Peyer's patch (tissue), 4 donors: ENCODE measurements at regions not wholly inside any gene's neighbourhood (a gene's known extent, or its start where the extent isn't known, plus 50 kb on each side); places are given as distances from the start of the nearest gene placed in this dataset.
"Not testable (repeated sequence)": the region's sequence is repeated elsewhere in the genome, so short reads cannot be mapped to it uniquely, and the experiment has no call there.

ENCODE experiments used
- POLR2A ChIP-seq, 2 donors: fragments of 450-650 bp; IDR thresholded peaks; one replicate each; pipeline ENCODE4 v1.5.1; 2017; ENCODE audit warnings: antibody characterized with exemption in 2 of 2, mild to moderate bottlenecking in 2 of 2, moderate library complexity in 2 of 2
- TF ChIP-seq, protein P1 (sequence below), 6 experiments: fragments of 450-650 bp in 4 of 6; fragments of 200-600 bp in 2 of 6; sonication (generic) in 1 of 6; IDR thresholded peaks; one replicate each; pipeline ENCODE4 v1.5.1; 2017 to 2019; ENCODE audit warnings: antibody characterized with exemption in 6 of 6, mild to moderate bottlenecking in 3 of 6, moderate library complexity in 1 of 6

GRCh38 chr12:84103886-84104285, 808.7 kb downstream of the SLC6A15 start:
- TF ChIP-seq, protein P1, sequence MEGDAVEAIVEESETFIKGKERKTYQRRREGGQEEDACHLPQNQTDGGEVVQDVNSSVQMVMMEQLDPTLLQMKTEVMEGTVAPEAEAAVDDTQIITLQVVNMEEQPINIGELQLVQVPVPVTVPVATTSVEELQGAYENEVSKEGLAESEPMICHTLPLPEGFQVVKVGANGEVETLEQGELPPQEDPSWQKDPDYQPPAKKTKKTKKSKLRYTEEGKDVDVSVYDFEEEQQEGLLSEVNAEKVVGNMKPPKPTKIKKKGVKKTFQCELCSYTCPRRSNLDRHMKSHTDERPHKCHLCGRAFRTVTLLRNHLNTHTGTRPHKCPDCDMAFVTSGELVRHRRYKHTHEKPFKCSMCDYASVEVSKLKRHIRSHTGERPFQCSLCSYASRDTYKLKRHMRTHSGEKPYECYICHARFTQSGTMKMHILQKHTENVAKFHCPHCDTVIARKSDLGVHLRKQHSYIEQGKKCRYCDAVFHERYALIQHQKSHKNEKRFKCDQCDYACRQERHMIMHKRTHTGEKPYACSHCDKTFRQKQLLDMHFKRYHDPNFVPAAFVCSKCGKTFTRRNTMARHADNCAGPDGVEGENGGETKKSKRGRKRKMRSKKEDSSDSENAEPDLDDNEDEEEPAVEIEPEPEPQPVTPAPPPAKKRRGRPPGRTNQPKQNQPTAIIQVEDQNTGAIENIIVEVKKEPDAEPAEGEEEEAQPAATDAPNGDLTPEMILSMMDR (IDR thresholded peaks at IDR 0.05): not testable (repeated sequence)
- not testable (repeated sequence) for TF ChIP-seq POLR2A (IDR thresholded peaks at IDR 0.05)
